Immature natural killer cell (primary cell): ENCODE measurements at regions not wholly inside any gene's neighbourhood (a gene's known extent, or its start where the extent isn't known, plus 50 kb on each side); places are given as distances from the start of the nearest gene placed in this dataset.

Experiments
- DNase-seq, 3 donors: peaks; one replicate each; pipeline ENCODE4 v3.0.0; 2022; ENCODE audit warnings: mixed read lengths in 1 of 3
- H3K27ac Mint-ChIP-seq, 6 donors: one replicate each; pipeline ENCODE4 v1.8.0; 2020; ENCODE audit warnings: mixed read lengths in 6 of 6, mild to moderate bottlenecking in 5 of 6, inconsistent platforms in 4 of 6, moderate library complexity in 3 of 6
- H3K27me3 Mint-ChIP-seq, 3 donors: one replicate each; pipeline ENCODE4 v1.8.0; 2020 to 2021; ENCODE audit warnings: low read depth in 3 of 3, mild to moderate bottlenecking in 3 of 3, mixed read lengths in 3 of 3, moderate library complexity in 3 of 3, inconsistent platforms in 1 of 3
- H3K36me3 Mint-ChIP-seq, 3 donors: one replicate each; pipeline ENCODE4 v1.8.0; 2020; ENCODE audit warnings: mixed read lengths in 3 of 3, inconsistent platforms in 2 of 3, mild to moderate bottlenecking in 2 of 3
- H3K4me1 Mint-ChIP-seq, 2 donors: one replicate each; pipeline ENCODE4 v1.8.0; 2020; ENCODE audit warnings: inconsistent platforms in 2 of 2, mild to moderate bottlenecking in 2 of 2, mixed read lengths in 2 of 2, moderate library complexity in 1 of 2
- H3K4me3 Mint-ChIP-seq, 5 donors: one replicate each; pipeline ENCODE4 v1.8.0; 2020; ENCODE audit warnings: mild to moderate bottlenecking in 5 of 5, mixed read lengths in 5 of 5, inconsistent platforms in 3 of 5, moderate library complexity in 3 of 5
- H3K9me3 Mint-ChIP-seq, 6 donors: one replicate each; pipeline ENCODE4 v1.8.0; 2020; ENCODE audit warnings: mild to moderate bottlenecking in 6 of 6, mixed read lengths in 6 of 6, inconsistent platforms in 4 of 6, moderate library complexity in 3 of 6

DNA sequence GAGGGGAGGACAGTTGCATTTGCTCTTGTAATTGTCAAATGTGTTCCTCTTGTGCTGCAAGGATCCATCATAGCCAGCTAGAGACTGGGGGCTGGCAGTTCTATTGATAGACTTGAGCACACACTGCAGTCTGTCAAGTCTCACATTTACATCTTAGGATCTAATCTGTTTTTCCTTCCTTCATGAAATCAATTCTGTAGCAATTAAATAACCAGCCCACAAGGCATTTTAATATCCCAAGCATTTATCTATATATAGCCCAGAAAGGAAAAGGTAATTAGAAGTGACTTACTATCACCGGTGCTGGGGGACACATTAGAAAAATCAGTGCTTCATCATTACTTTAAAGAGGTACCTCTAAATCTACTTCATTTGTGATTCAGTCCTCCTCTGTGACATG is 143.0 kb upstream of the STXBP5 start:
- H3K27me3 Mint-ChIP-seq = peaks cover 0 to 4% (median 2%) of the 10 kb centered on the region in 3 donors
- peaks cover 0 to 3% (median 0%) of the 10 kb centered on the region in 6 donors for H3K9me3 Mint-ChIP-seq
- no peaks in the 10 kb centered on the region for H3K36me3 Mint-ChIP-seq
- no peak for DNase-seq
- H3K4me3 Mint-ChIP-seq = no peak overlapping the region
- H3K4me1 Mint-ChIP-seq = peaks cover 0 to 5% of the 10 kb centered on the region in 2 donors
- no peak overlapping the region for H3K27ac Mint-ChIP-seq

DNA sequence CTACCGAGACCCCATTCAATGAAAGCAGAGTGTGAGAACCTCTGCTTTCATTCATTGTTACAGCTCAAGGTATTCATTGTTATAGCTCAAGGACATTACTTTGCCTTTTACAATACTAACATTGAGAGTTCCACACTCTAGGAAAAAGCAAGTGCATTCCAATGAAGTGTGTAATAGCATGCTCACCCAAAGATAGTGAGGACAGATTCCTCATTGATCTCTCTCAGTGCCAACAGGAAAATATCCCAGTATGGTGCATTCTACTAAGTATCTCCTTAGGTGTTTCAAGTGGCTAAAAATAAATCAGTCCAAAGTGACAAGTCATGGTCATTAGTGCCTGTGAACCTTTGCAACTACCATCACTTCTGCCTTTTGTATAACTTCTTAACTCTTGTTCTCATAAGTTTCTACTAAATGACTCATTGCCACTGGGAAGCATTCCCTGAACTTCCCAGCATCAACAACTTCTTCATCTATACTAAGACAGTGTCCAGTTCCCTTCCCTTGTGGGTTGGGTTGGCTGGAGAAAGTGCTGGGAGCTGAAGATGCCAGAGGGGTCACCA is 140.7 kb upstream of the STXBP5 start:
- H3K4me3 Mint-ChIP-seq = no peak overlapping the region
- H3K9me3 Mint-ChIP-seq = peaks cover 0 to 3% (median 0%) of the 10 kb centered on the region in 6 donors

DNA sequence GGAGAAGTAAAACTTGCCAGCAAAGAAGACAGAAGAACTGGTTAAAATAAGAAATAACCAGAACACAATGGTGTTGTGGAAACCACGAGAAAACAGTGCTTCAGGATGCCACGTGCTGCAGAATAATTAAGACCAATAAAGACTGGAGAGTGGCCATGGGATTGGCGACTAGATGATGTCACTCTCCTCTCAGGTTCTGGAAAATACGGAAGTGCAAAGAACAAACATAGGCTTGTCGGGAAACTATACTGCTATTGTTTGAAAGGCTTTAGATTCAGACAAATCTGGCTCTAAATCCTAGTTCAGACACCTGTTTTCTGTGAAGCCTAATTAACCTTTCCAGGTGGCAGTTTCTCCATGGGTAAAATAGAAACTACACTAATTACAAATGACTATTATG is 138.4 kb upstream of the STXBP5 start:
- Mint-ChIP-seq H3K27ac (no peak overlapping the region), H3K4me3 (no peak overlapping the region), H3K36me3 (no peaks in the 10 kb centered on the region)

More for the DNA sequence above, 140.7 kb upstream of the STXBP5 start:
- no peak overlapping the region for H3K27ac Mint-ChIP-seq
- H3K36me3 Mint-ChIP-seq = no peaks in the 10 kb centered on the region
- no peak for DNase-seq
- H3K27me3 Mint-ChIP-seq = peaks cover 0 to 3% (median 2%) of the 10 kb centered on the region in 3 donors
- peaks cover 0 to 5% of the 10 kb centered on the region in 2 donors for H3K4me1 Mint-ChIP-seq

GRCh38 chr6:147067184-147067583 is 137.0 kb upstream of the STXBP5 start:
- Mint-ChIP-seq H3K27me3 (peaks cover 0 to 3% (median 0%) of the 10 kb centered on the region in 3 donors), H3K27ac (no peak overlapping the region), H3K4me3 (no peak overlapping the region), H3K4me1 (peaks cover 0 to 5% of the 10 kb centered on the region in 2 donors), H3K36me3 (no peaks in the 10 kb centered on the region), H3K9me3 (peaks cover 0 to 3% (median 0%) of the 10 kb centered on the region in 6 donors)
- no peak for DNase-seq

More for the DNA sequence above, 138.4 kb upstream of the STXBP5 start:
- DNase-seq = no peak
- peaks cover 0 to 3% (median 0%) of the 10 kb centered on the region in 6 donors for H3K9me3 Mint-ChIP-seq
- peaks cover 0 to 5% of the 10 kb centered on the region in 2 donors for H3K4me1 Mint-ChIP-seq
- peaks cover 0 to 3% (median 0%) of the 10 kb centered on the region in 3 donors for H3K27me3 Mint-ChIP-seq

GRCh38 chr6:147071776-147072175 is 132.4 kb upstream of the STXBP5 start:
- Mint-ChIP-seq H3K4me3 (no peak overlapping the region), H3K9me3 (peaks cover 0 to 2% (median 0%) of the 10 kb centered on the region in 6 donors), H3K27me3 (peaks cover 0 to 3% (median 0%) of the 10 kb centered on the region in 3 donors)

DNA sequence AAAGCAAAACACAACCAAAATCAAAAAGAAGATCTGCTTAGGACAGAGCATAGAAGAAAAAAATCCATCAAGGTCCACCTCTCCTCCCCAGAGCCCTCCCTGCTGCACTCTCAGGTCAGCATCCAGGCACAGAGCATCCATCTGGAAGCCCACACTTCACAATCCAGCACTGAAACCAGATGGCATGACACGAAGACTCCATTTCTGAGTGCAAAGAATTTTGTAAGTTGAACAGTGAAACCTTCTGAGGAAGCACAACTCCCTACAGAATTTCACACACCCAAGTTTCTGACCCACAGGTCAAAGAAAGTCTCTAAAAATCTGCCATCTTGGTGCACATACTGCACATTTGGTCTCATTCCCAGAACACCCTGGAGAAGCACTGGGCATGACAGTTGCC is 128.8 kb upstream of the STXBP5 start:
- H3K36me3 Mint-ChIP-seq = no peaks in the 10 kb centered on the region
- peaks cover 0 to 3% (median 0%) of the 10 kb centered on the region in 3 donors for H3K27me3 Mint-ChIP-seq
- peaks cover 0 to 7% (median 0%) of the 10 kb centered on the region in 6 donors for H3K9me3 Mint-ChIP-seq
- no peak overlapping the region for H3K27ac Mint-ChIP-seq
- no peak overlapping the region for H3K4me3 Mint-ChIP-seq
- H3K4me1 Mint-ChIP-seq = no peaks in the 10 kb centered on the region
- DNase-seq = no peak

More at GRCh38 chr6:147071776-147072175, 132.4 kb upstream of the STXBP5 start:
- no peak overlapping the region for H3K27ac Mint-ChIP-seq
- no peaks in the 10 kb centered on the region for H3K4me1 Mint-ChIP-seq
- no peak for DNase-seq
- no peaks in the 10 kb centered on the region for H3K36me3 Mint-ChIP-seq

- Mint-ChIP-seq H3K9me3 (peaks cover 0 to 7% (median 0%) of the 10 kb centered on the region in 6 donors), H3K36me3 (no peaks in the 10 kb centered on the region), H3K27ac (no peak overlapping the region), H3K4me3 (no peak overlapping the region), H3K4me1 (no peaks in the 10 kb centered on the region), H3K27me3 (peaks cover 0 to 3% (median 2%) of the 10 kb centered on the region in 3 donors)
- DNase-seq = no peak
These were observed 127.0 kb upstream of the STXBP5 start for GRCh38 chr6:147077251-147077650.

DNA sequence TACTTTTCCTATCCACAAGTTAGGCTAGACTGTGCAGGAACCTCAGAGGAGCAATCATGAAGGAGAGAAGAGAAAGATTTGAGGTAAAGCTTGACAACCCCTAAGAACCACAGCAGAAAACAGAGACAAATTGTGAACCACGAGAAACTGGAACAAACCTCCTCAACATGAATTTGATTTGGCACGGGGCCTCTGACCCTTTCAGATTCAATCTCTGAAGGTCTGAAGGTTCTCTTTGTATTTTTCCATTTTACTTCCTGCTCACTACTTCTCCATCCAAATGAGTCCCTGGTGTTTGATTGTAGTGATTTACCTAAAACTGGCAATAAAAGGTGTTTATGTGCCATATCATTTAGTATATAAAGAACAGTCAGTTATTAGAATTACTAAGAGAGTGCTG is 126.1 kb upstream of the STXBP5 start:
- Mint-ChIP-seq H3K36me3 (no peaks in the 10 kb centered on the region), H3K4me1 (no peaks in the 10 kb centered on the region), H3K27me3 (peaks cover 0 to 3% (median 2%) of the 10 kb centered on the region in 3 donors), H3K27ac (no peak overlapping the region), H3K9me3 (peaks cover 0 to 7% (median 0%) of the 10 kb centered on the region in 6 donors), H3K4me3 (no peak overlapping the region)
- DNase-seq = no peak

- H3K4me1 Mint-ChIP-seq = no peaks in the 10 kb centered on the region
- H3K4me3 Mint-ChIP-seq = no peak overlapping the region
- no peaks in the 10 kb centered on the region for H3K36me3 Mint-ChIP-seq
- H3K27ac Mint-ChIP-seq = no peak overlapping the region
- H3K9me3 Mint-ChIP-seq = peaks cover 0 to 7% (median 0%) of the 10 kb centered on the region in 6 donors
- DNase-seq = no peak
- peaks cover 0 to 3% (median 2%) of the 10 kb centered on the region in 3 donors for H3K27me3 Mint-ChIP-seq
These were observed 125.6 kb upstream of the STXBP5 start for GRCh38 chr6:147078602-147079001.

DNA sequence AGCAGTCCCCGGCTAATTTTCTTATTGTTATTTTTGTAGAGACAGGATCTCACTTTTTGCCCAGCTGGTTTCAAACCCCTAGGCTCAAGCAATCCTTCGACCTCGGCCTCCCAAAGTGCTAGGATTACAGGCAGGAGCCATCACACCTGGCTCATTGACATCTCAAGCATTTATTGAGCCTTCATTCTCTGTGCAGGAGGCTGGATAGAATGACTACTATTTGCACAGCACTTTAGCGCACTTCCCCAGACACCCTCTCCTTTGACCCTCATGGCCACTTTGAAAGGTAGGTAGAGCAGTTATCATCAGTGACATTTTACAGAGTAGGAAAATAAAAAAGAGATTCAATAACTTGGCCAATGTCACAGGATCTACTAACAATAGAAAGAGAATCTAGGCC is 124.0 kb upstream of the STXBP5 start:
- no peaks in the 10 kb centered on the region for H3K4me1 Mint-ChIP-seq
- no peak overlapping the region for H3K4me3 Mint-ChIP-seq
- H3K9me3 Mint-ChIP-seq = peaks cover 0 to 7% (median 0%) of the 10 kb centered on the region in 6 donors
- no peaks in the 10 kb centered on the region for H3K36me3 Mint-ChIP-seq
- no peak overlapping the region for H3K27ac Mint-ChIP-seq
- peaks cover 0 to 6% (median 2%) of the 10 kb centered on the region in 3 donors for H3K27me3 Mint-ChIP-seq
- no peak for DNase-seq

- Mint-ChIP-seq H3K36me3 (no peaks in the 10 kb centered on the region), H3K27me3 (peaks cover 0 to 6% (median 2%) of the 10 kb centered on the region in 3 donors), H3K27ac (no peak overlapping the region), H3K9me3 (peaks cover 0 to 7% (median 0%) of the 10 kb centered on the region in 6 donors), H3K4me3 (no peak overlapping the region), H3K4me1 (no peaks in the 10 kb centered on the region)
- DNase-seq = no peak
These were observed 123.1 kb upstream of the STXBP5 start for GRCh38 chr6:147081076-147081609.

DNA sequence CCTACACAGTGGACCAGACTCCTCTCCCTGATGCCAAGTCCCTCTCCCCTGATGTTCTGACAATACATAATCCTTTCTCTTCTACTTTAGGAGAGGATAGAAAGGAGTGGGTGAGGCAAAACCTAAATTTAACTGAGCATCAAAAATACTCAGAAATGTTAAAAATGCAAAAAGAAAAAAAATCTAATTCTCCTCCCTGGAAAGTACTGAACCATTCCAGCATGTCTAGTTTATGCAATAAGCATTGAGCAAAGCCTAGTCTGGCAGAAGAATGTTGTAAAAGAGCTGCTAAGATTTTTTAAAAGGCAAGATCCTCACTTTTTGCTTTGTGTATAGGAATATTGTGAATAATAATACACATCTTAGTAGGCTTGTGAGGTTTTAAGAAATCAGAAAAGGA is 116.6 kb upstream of the STXBP5 start:
- Mint-ChIP-seq H3K4me1 (no peaks in the 10 kb centered on the region), H3K27ac (no peak overlapping the region), H3K9me3 (peaks cover 0 to 4% (median 0%) of the 10 kb centered on the region in 6 donors), H3K4me3 (no peak overlapping the region), H3K27me3 (peaks cover 0 to 3% (median 2%) of the 10 kb centered on the region in 3 donors), H3K36me3 (no peaks in the 10 kb centered on the region)
- DNase-seq = no peak

DNA sequence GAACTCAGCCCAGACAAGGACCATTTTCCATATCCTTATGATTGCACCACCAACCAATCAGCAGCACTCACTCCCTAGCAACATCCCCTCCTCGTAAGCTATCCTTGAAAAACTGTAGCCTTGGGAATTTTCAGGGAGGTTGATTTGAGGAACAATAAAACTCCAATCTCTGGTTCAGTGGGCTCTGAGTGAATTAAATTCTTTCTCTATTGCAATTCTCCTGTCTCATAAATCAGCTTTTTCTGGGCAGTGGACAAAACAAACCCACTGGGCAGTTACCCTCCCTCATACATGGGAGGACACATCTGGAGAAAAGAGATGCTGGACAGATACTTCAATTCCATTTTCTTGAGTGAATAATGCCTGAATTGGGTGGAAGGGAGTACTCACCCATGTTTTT is 115.4 kb upstream of the STXBP5 start:
- Mint-ChIP-seq H3K9me3 (peaks cover 0 to 4% (median 0%) of the 10 kb centered on the region in 6 donors), H3K4me1 (no peaks in the 10 kb centered on the region), H3K27me3 (peaks cover 0 to 2% (median 2%) of the 10 kb centered on the region in 3 donors), H3K27ac (no peak overlapping the region), H3K4me3 (no peak overlapping the region), H3K36me3 (no peaks in the 10 kb centered on the region)
- DNase-seq = no peak

GRCh38 chr6:147095316-147095715 is 108.9 kb upstream of the STXBP5 start:
- H3K9me3 Mint-ChIP-seq = peaks cover 0 to 8% (median 0%) of the 10 kb centered on the region in 6 donors
- peaks cover 0 to 1% (median 0%) of the 10 kb centered on the region in 3 donors for H3K27me3 Mint-ChIP-seq
- H3K27ac Mint-ChIP-seq = no peak overlapping the region
- H3K36me3 Mint-ChIP-seq = no peaks in the 10 kb centered on the region
- no peaks in the 10 kb centered on the region for H3K4me1 Mint-ChIP-seq
- no peak overlapping the region for H3K4me3 Mint-ChIP-seq
- DNase-seq = no peak
